Suprapubic skin (tissue), 4 donors: ENCODE measurements at regions not wholly inside any gene's neighbourhood (a gene's known extent, or its start where the extent isn't known, plus 50 kb on each side); places are given as distances from the start of the nearest gene placed in this dataset.

Experiments used
- CTCF ChIP-seq, 2 donors: fragments of 200-600 bp in 1 of 2; fragments of 450-650 bp in 1 of 2; sonication (generic) in 1 of 2; IDR thresholded peaks; one replicate each; pipeline ENCODE4 v1.5.1; 2016 to 2019; ENCODE audit warnings: antibody characterized with exemption in 2 of 2, mild to moderate bottlenecking in 1 of 2, moderate library complexity in 1 of 2
- EP300 ChIP-seq: sonication (generic); formaldehyde crosslinking; IDR thresholded peaks from one replicate; pipeline ENCODE4 v1.6.1; 2017; ENCODE audit warnings: antibody characterized with exemption
- POLR2A ChIP-seq, 2 donors: fragments of 450-650 bp; IDR thresholded peaks; one replicate each; pipeline ENCODE4 v1.6.1; 2017; ENCODE audit warnings: antibody characterized with exemption in 2 of 2, mild to moderate bottlenecking in 2 of 2, moderate library complexity in 2 of 2
- POLR2AphosphoS5 ChIP-seq, 3 donors: sonication (generic); formaldehyde crosslinking; IDR thresholded peaks; one replicate each; pipeline ENCODE4 v1.6.1; 2017; ENCODE audit warnings: antibody characterized with exemption in 3 of 3

DNA sequence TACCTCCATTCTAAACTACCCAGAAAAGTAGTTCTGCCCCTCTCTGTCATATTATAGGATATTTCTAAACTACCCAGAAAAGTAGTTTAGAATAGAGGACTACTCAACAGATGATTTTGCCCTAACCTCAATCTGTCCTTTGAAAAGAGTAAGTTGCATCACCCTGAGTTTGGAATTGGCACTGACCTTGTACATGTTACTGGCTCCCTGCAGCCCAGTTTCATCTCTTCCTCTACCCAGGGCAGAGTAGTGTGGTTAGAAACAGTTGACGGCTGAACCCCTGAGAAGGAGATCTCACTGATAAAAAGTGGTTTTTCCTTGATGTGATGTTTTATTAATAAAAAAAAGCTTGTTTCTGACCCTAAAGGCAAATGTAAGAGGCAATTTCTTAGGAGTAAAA lies 340.5 kb upstream of the NECTIN3 start:
- no peak for TF ChIP-seq CTCF (IDR thresholded peaks at IDR 0.05)
- no peak for TF ChIP-seq POLR2AphosphoS5 (IDR thresholded peaks at IDR 0.05)
- no peak for TF ChIP-seq POLR2A (IDR thresholded peaks at IDR 0.05)
- TF ChIP-seq EP300, result no peak
